Muscle of arm (tissue), 1 donor: ENCODE measurements at regions not wholly inside any gene's neighbourhood (a gene's known extent, or its start where the extent isn't known, plus 50 kb on each side); places are given as distances from the start of the nearest gene placed in this dataset.
A peak's percentile ranks its signal among the peaks of the same experiment; 100 is the strongest.
"Not testable (repeated sequence)": the region's sequence is repeated elsewhere in the genome, so short reads cannot be mapped to it uniquely, and the experiment has no call there.

Experiments used
- DNase-seq: peaks from one replicate; pipeline ENCODE4 v3.0.0-alpha.2; 2013

DNA sequence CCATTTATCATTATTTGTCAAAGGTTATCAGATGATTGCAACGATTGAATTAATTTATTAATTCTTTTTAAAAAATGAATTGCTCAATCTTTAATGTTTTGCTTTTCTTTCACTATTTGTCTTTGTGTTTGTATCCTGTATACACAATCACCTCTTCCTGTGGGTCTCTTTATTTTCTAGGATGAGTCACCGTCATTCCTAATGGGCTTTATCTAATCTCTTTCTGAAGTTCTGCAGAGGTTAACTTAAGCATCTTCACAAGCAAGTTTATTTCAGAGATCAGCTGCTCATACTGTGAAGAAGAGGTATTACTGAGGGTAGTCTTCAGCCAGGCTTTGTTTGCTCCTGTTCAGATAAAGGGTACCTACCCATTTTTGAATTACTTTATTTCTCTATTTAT, 323.9 kb downstream of the NNT start:
- no peak for DNase-seq

DNA sequence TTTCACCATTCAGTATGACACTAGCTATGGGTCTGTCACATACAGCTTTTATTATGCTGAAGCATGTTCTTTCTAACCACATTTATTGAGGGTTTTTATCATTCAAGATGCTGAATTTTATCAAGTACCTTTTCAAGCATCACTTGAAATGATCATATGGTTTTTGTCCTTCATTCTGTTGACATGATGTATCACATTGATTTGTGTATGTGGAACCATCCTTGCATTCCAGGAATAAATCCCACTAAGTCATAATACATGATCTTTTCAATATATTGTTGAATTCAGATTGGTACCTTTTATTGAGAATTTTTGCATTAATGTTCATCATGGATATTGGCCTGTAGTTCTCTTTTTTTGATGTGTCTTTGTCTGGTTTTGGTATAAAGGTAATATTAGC, 317.4 kb downstream of the NNT start:
- no peak for DNase-seq

DNA sequence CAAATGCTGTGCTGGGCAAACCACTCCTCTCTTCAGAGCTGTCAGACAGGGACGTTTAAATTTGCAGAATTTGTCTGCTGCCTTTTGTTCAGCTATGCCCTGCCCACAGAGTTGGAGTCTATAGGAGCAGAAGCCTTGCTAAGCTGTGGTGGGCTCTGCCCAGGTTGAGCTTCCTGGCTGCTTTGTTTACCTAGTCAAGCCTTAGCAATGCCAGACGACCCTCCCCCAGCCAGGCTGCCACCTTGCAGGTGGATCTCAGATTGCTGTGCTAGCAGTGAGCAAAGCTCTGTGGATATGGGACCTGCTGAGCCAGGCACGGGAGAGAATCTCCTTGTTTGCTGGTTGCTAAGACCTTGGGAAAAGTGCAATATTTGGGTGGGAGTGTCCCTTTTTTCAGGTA, 314.9 kb downstream of the NNT start:
- no peak for DNase-seq

GRCh38 chr5:43903129-43903528, 300.1 kb downstream of the NNT start:
- DNase-seq, result no peak

GRCh38 chr5:43900974-43901373, 298.0 kb downstream of the NNT start:
- DNase-seq, result no peak

DNA sequence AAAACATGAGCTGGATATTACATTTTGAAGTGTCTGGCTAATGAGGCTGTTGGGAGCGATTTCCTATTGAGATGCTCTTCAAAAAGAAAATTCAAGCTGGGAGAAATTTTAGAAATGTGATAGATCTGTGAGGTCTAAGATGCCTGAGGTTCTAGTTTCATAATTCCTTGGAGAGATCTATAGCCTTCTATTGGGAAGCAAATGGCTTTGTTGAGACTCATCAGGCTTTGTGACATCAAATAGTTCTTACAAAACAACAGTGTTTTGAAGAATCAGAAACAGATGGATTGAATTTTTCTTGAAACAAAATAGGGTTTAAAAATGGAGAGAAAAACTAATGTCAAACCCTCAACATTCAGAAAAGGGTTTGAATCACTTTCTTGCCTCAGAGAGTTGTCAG, 292.9 kb downstream of the NNT start:
- no peak for DNase-seq

- no peak for DNase-seq
Measured at GRCh38 chr5:43893951-43894684, 291.1 kb downstream of the NNT start.

GRCh38 chr5:43891112-43891511, 288.1 kb downstream of the NNT start:
- no peak for DNase-seq

GRCh38 chr5:43889233-43889632, 286.3 kb downstream of the NNT start:
- DNase-seq, result peak; percentile 2

GRCh38 chr5:43875741-43876140, 272.8 kb downstream of the NNT start:
- DNase-seq, result no peak

DNA sequence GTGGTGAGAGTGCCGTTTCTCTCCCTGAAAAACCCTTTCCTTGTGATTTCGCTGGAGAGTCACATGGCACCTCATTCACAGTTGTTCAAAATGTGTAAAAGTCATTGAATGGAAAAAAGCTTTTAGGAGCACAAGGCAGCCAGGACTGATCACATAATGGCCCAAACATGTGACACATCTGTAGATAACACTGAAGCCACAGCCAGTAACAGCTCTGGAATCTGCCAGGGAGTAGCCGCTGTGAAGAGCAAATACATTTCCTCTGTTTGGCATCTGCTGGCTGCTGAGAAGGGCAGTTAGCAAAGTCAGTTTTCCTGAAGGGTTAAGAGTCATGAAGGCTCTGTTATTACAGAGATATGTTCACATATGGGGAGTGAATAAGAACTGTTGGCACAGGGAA, 271.8 kb downstream of the NNT start:
- DNase-seq, result peak; percentile 8

DNA sequence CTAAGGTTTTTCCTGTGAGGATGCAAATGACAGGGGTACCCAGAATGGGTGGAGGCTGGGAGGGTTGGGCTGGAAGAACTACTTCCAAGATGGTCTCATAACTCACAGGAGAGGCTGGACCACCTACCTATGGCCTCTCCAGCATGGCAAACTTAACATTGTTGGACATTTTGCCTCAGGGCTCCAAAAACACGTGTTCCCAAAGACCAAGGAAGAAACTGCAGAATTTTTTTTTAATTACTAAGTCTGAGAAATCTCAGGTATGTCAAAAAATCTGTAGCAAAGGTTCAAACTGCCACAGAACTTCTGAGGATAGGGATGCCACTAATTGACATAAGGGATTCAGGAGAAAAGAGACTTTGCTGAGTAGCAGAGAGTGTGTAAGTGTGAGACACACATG, 270.8 kb downstream of the NNT start:
- DNase-seq, result no peak

- DNase-seq, result no peak
Measured at GRCh38 chr5:43859309-43859708, 256.3 kb downstream of the NNT start.

DNA sequence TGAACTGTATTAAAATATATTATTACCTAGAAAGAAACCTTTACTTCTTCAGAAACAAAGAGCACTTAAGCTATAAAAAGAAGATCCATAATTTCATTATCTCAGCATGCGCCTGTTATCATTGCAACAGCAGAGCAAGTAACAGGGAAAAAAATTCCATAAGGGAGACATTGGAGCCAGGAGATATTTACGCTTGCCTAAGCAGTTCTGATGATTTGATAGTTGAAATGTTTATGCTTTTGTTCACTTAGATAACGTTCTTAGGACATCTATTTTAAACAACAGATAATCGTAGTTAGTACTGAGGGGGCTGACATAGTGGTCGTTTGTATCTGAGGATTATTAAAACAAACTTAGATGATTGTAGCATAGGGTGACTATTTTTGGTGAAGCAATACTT, 252.5 kb downstream of the NNT start:
- DNase-seq, result no peak

DNA sequence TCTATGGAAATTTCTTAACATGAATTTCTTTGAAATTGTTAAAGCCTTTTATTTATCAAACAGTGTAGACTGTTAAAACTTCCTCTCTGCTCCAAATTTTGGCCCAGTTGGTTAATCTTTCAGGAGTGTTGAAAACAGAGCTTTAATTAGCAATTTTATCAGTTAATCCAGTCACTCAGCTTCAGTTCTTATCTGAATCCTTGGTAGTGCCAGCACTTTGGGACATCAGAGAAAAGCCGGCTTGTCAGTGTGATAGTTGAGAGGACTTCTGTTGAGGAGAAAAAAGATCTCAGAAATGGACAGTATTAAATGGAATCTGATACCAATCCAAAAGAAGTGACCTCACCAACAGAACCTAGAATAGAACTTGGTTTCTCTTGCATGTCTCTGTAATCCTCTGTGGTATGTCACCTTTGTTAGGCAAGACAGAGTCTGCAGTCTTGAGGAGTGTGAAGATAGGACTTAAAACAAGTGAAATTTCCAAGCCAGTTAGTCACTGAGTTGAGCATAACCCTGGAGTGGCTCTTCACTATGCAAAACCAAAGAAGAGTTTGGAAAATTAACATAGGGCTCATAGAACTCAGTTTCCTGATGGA, 251.8 kb downstream of the NNT start:
- DNase-seq, result no peak

GRCh38 chr5:43852279-43852678, 249.3 kb downstream of the NNT start:
- DNase-seq, result no peak

DNA sequence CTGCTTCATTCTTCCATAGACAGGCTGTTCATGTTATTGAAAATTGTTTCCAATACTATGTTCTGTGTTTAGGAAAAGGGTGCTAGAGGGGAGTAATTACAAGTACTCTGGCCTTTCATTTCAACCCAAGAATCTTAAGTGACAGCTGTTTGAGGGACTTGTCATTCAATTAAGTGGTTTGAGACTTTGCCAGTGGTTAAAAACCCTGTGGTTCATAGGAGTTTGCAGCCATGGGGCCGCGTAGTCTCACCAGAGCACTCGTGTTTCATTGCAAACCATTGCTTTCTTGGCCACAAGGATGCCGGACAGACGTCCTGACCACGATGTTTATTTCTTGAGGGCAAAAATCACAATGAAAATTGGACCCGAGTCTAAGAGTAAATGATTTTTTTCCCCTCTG, 248.8 kb downstream of the NNT start:
- no peak for DNase-seq

DNA sequence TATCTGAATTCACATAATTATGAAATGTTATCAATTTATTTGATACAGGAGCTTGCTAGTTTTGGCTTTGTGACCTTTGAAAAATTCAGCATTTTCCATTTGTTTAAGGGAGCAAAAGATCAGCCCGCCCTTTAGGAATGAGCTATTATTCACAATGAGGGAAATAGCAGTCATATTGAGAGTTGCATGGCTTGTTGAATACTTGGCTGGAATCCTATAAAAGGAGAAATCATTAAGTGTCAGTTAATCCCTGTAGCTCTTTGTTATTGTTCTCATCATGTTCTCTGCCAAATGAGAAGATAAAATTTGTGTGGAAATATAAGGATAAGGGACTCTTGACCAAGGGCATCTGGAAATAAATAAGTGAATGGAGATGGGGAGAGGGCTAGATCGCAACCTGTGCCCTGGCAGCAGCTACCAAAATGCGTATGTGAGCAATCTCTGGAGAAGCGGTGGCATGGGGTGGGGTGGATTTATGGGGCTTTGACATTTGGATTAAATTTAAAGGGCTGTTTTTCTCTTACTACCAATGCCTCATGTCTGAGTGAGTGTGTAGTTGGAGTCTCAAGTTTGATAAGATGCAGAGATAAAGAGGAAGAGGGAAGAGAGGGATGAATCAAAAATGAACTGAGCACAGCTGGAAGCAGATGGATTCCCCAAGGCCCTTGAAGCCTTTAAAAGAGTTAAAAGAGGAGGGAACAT, 237.6 kb downstream of the NNT start:
- DNase-seq, result no peak

- no peak for DNase-seq
Measured at GRCh38 chr5:43839218-43839617, 236.2 kb downstream of the NNT start.

DNA sequence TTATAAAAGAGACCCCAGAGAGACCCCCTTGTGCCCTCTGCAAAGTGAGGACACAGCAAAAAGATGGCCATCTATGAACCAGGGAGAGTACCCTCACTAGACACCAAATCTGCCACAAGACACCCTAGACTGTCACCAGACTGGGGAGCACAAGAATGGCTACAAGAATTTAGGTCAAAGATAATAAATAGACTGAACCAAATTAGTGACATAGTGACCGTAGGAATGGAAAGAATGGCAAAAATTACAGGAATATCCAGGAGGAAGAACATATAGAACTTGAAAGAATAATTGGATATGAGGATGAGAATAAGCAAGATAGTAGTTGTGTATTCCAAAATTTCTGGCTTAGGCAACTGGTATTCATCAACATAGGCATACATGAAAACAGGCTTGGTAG, 235.0 kb downstream of the NNT start:
- no peak for DNase-seq

DNA sequence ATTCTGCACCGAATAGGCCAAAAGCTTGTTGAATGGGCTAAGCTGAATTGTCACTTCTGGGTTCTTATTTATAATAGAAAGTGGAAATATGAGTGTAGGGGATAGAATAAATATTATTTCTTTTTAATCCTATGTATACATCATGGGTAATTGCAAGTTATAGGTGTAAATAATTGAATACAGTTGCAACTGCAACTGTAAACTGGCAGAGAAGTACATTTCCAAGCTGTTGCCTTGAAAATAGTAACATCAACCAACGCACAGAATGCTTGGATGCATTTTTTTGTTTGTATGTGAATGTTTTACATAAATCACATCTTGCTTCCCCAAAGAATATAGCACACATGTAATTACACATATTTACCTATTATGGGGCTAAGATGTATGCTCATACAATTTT, 234.1 kb downstream of the NNT start:
- DNase-seq, result no peak

DNA sequence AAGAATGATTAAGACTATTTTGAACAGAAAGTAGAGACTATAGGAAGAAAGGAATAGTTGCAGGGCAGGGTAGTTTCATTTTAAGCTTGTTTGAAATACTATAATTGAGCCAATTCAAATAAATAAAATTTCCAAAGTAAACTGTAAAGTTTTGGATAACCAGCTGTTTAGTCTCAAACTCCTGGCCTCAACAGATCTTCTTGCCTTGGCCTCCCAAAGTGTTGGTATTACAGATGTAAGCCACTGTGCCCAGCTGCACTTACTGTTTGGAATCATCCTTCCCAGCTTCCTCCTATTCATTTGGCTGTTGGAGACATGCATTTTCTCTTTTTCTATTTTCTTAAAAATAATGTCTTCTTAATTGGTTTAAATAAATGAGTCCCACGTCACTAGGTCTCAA, 231.0 kb downstream of the NNT start:
- DNase-seq, result no peak

DNA sequence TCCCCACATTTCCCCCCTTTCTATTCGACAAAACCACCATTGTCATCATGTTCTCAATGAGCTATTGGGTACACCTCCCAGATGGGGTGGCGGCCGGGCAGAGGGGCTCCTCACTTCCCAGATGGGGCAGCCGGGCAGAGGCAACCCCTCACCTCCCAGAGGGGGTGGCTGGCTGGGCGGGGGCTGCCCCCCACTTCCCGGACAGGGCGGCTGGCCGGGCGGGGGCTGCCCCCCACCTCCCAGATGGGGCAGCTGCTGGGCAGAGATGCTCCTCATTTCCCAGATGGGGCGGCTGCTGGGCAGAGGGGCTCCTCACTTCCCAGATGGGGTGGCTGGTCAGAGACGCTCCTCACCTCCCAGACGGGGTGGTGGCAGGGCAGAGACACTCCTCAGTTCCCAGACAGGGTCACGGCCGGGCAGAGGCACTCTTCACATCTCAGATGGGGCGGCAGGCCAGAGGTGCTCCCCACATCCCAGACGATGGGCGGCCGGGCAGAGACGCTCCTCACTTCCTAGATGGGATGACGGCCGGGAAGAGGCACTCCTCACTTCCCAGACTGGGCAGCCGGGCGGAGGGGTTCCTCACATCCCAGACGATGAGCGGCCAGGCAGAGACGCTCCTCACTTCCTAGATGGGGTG, 221.5 kb downstream of the NNT start:
- not testable (repeated sequence) for DNase-seq
